Kidney glomerular epithelial cell (primary cell): ENCODE measurements at regions not wholly inside any gene's neighbourhood (a gene's known extent, or its start where the extent isn't known, plus 50 kb on each side); places are given as distances from the start of the nearest gene placed in this dataset.

Experiments
- DNase-seq: peaks from one replicate; lab custom pipeline; 2025; lab: John Stamatoyannopoulos, UW

GRCh38 chr7:142331941-142332340 lies 74.1 kb upstream of the PRSS58 start:
- no peak for DNase-seq

GRCh38 chr7:142329062-142329790 lies 71.4 kb upstream of the PRSS58 start:
- peak; percentile 25 for DNase-seq

GRCh38 chr7:142328551-142328950 lies 70.7 kb upstream of the PRSS58 start:
- DNase-seq = no peak

- peak; percentile 23 for DNase-seq
Measured at GRCh38 chr7:142327628-142328405, 70.0 kb upstream of the PRSS58 start.

GRCh38 chr7:142323706-142324105 lies 65.8 kb upstream of the PRSS58 start:
- DNase-seq = peak; percentile 9

GRCh38 chr7:142321391-142321790 lies 63.5 kb upstream of the PRSS58 start:
- no peak for DNase-seq

GRCh38 chr7:142320883-142321282 lies 63.0 kb upstream of the PRSS58 start:
- DNase-seq = no peak

GRCh38 chr7:142319970-142320369 lies 62.1 kb upstream of the PRSS58 start:
- no peak for DNase-seq

- DNase-seq = no peak
Measured at GRCh38 chr7:142314281-142314680, 56.4 kb upstream of the PRSS58 start.

- no peak for DNase-seq
Measured at GRCh38 chr7:142313528-142313927, 55.7 kb upstream of the PRSS58 start.

GRCh38 chr7:142311876-142312275 lies 54.0 kb upstream of the PRSS58 start:
- DNase-seq = no peak

- no peak for DNase-seq
Measured at GRCh38 chr7:142308918-142309317, 51.1 kb upstream of the PRSS58 start.

- DNase-seq = no peak
Measured at GRCh38 chr7:142308326-142308725, 50.5 kb upstream of the PRSS58 start.
